Ramos (cell line): ENCODE measurements at regions not wholly inside any gene's neighbourhood (a gene's known extent, or its start where the extent isn't known, plus 50 kb on each side); places are given as distances from the start of the nearest gene placed in this dataset.
"Not testable (repeated sequence)": the region's sequence is repeated elsewhere in the genome, so short reads cannot be mapped to it uniquely, and the experiment has no call there.

Experiments used
- in situ Hi-C: fragments of 300-500 bp; cut with MboI; formaldehyde crosslinking; loops from one replicate; pipeline ENCODE4 v1.14.3; 2022; ENCODE audit warnings: low sequenced_read_pairs; ENCODE audit not compliant: unreplicated experiment

GRCh38 chr7:82506702-82507101, 63.1 kb upstream of the CACNA2D1 start:
- in situ Hi-C loops: no loop called here

- in situ Hi-C loops: no loop called here
Measured at GRCh38 chr7:82506208-82506607, 62.6 kb upstream of the CACNA2D1 start.

GRCh38 chr7:82501346-82501745, 57.8 kb upstream of the CACNA2D1 start:
- in situ Hi-C loops: no loop called here

- in situ Hi-C loops: not testable (repeated sequence)
Measured at GRCh38 chr7:82499546-82499945, 56.0 kb upstream of the CACNA2D1 start.

GRCh38 chr7:82494420-82494819, 50.8 kb upstream of the CACNA2D1 start:
- in situ Hi-C loops: no loop called here
